Neural cell (in vitro differentiated cells): ENCODE measurements at regions not wholly inside any gene's neighbourhood (a gene's known extent, or its start where the extent isn't known, plus 50 kb on each side); places are given as distances from the start of the nearest gene placed in this dataset.

ENCODE experiments used
- H2AFZ ChIP-seq: fragments of 200-600, 300-800 bp; sonication (generic), shearing (Covaris generic); 2 replicates; pipeline ENCODE4 v1.6.0; 2014; ENCODE audit warnings: low read depth, mild to moderate bottlenecking, antibody characterized with exemption, low read length, moderate library complexity
- H3F3A ChIP-seq: fragments of 200-600 bp; shearing (Covaris generic); 2 replicates; pipeline ENCODE4 v1.6.1; 2016; ENCODE audit warnings: mild to moderate bottlenecking, moderate library complexity, mixed read lengths, antibody characterized with exemption, low read length; ENCODE audit not compliant: insufficient read depth, poor library complexity, severe bottlenecking
- H3K27ac ChIP-seq: fragments of 200-600, 300-800 bp; sonication (generic), shearing (Covaris generic); 2 replicates; pipeline ENCODE4 v1.5.1; 2014; ENCODE audit warnings: mild to moderate bottlenecking, low read length, moderate library complexity
- H3K27me3 ChIP-seq: fragments of 300-800, 200-600 bp; sonication (generic), shearing (Covaris generic); 2 replicates; pipeline ENCODE4 v1.6.0; 2014; ENCODE audit warnings: mild to moderate bottlenecking, low read depth, low read length, moderate library complexity; ENCODE audit not compliant: insufficient read depth
- H3K36me3 ChIP-seq: fragments of 300-800, 200-600 bp; sonication (generic), shearing (Covaris generic); 2 replicates; pipeline ENCODE4 v1.5.1; 2014; ENCODE audit warnings: mild to moderate bottlenecking, antibody characterized with exemption, low read length, moderate library complexity; ENCODE audit not compliant: insufficient read depth
- H3K4me2 ChIP-seq: fragments of 300-800, 200-600 bp; sonication (generic), shearing (Covaris generic); 2 replicates; pipeline ENCODE4 v1.6.0; 2014; ENCODE audit warnings: mild to moderate bottlenecking, low read length
- H3K4me3 ChIP-seq: fragments of 300-800, 200-600 bp; sonication (generic), shearing (Covaris generic); 2 replicates; pipeline ENCODE4 v1.5.1; 2014; ENCODE audit warnings: mild to moderate bottlenecking, low read length, moderate library complexity
- H3K79me2 ChIP-seq: fragments of 200-600 bp; shearing (Covaris generic); replicated peaks from 2 replicates; pipeline ENCODE4 v1.6.0; 2014; ENCODE audit warnings: mild to moderate bottlenecking, low read length, moderate library complexity; ENCODE audit not compliant: insufficient read depth
- H3K9ac ChIP-seq: fragments of 300-800, 200-600 bp; sonication (generic), shearing (Covaris generic); 2 replicates; pipeline ENCODE4 v1.6.1; 2016; ENCODE audit warnings: mild to moderate bottlenecking, low read length, mixed read lengths
- H3K9me2 ChIP-seq: fragments of 200-600 bp; shearing (Covaris generic); 2 replicates; pipeline ENCODE4 v1.6.1; 2016; ENCODE audit warnings: mild to moderate bottlenecking, low read length, mixed read lengths; ENCODE audit not compliant: insufficient read depth
- H3K9me3 ChIP-seq: fragments of 200-600, 300-800 bp; sonication (generic), shearing (Covaris generic); 2 replicates; pipeline ENCODE4 v1.6.1; 2016; ENCODE audit warnings: mild to moderate bottlenecking, mixed run types, low read length, moderate library complexity, mixed read lengths
- H4K20me1 ChIP-seq: fragments of 200-600 bp; shearing (Covaris generic); 2 replicates; pipeline ENCODE4 v1.6.1; 2016; ENCODE audit warnings: mild to moderate bottlenecking, mixed run types; ENCODE audit not compliant: insufficient read depth
- EP300 ChIP-seq: fragments of 450-650 bp; conservative IDR thresholded peaks from 2 replicates; pipeline ENCODE4 v1.6.1; 2014; ENCODE audit warnings: antibody characterized with exemption, mild to moderate bottlenecking, moderate library complexity; ENCODE audit not compliant: poor library complexity, severe bottlenecking
- EZH2 ChIP-seq: fragments of 200-600, 300-800 bp; shearing (Covaris generic), sonication (generic); IDR thresholded peaks from 2 replicates; pipeline ENCODE4 v1.6.1; 2014; ENCODE audit warnings: antibody characterized with exemption, low read length, borderline replicate concordance, mild to moderate bottlenecking; ENCODE audit not compliant: insufficient read depth, poor library complexity, severe bottlenecking
- MXI1 ChIP-seq: fragments of 450-650 bp; conservative IDR thresholded peaks from 2 replicates; pipeline ENCODE4 v1.6.1; 2014; ENCODE audit warnings: antibody characterized with exemption, mild to moderate bottlenecking; ENCODE audit not compliant: poor library complexity, severe bottlenecking
- POLR2AphosphoS5 ChIP-seq: IDR thresholded peaks from 2 replicates; pipeline ENCODE4 v1.6.1; 2012
- RAD21 ChIP-seq: fragments of 450-650 bp; conservative IDR thresholded peaks from 2 replicates; pipeline ENCODE4 v1.6.1; 2014; ENCODE audit warnings: antibody characterized with exemption, mild to moderate bottlenecking, moderate library complexity
- SMC3 ChIP-seq: fragments of 450-650 bp; conservative IDR thresholded peaks from 2 replicates; pipeline ENCODE4 v1.6.1; 2014; ENCODE audit warnings: antibody characterized with exemption, mild to moderate bottlenecking, moderate library complexity; ENCODE audit not compliant: poor library complexity
- TAF1 ChIP-seq: IDR thresholded peaks from 2 replicates; pipeline ENCODE4 v1.6.1; 2012; ENCODE audit warnings: low read depth
- TF ChIP-seq, protein P1 (sequence below): IDR thresholded peaks from 2 replicates; pipeline ENCODE4 v1.6.1; 2012; ENCODE audit warnings: borderline replicate concordance
- TF ChIP-seq, protein P2 (sequence below): fragments of 450-650 bp; IDR thresholded peaks from 2 replicates; pipeline ENCODE4 v1.5.1; 2014; ENCODE audit warnings: antibody characterized with exemption, mild to moderate bottlenecking, moderate library complexity; ENCODE audit not compliant: poor library complexity, severe bottlenecking

DNA sequence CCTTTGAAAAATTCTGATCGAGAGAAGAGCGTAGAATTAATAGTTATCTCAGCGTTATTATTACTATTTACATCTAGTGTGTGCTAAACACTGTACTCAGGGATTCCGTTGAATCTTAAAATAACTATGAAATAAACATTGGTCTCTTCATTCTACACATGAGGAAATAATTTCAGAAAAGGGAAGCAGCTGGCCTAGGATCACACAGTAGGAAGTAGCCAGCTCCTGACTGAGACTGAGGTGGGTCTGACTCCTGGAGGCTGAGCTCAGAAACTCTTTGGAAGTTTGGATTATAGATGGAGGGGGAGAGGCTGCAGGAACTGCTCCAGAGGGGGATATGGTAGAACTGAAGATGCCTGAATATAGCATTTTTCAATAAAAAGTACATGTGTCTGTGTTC lies 183.9 kb upstream of the WDR11 start:
- Histone ChIP-seq H3K79me2 (no peaks in the 10 kb centered on the region), H3K9me2 (no peaks in the 10 kb centered on the region), H3K9me3 (no peaks in the 10 kb centered on the region), H3K27me3 (no peaks in the 10 kb centered on the region), H3K9ac (no peak overlapping the region), H3K36me3 (no peaks in the 10 kb centered on the region), H3F3A (no peaks in the 10 kb centered on the region), H3K4me3 (no peak overlapping the region), H3K27ac (no peak overlapping the region), H2AFZ (no peak overlapping the region), H3K4me2 (no peak overlapping the region), H4K20me1 (no peaks in the 10 kb centered on the region)
- TF ChIP-seq, protein P1, sequence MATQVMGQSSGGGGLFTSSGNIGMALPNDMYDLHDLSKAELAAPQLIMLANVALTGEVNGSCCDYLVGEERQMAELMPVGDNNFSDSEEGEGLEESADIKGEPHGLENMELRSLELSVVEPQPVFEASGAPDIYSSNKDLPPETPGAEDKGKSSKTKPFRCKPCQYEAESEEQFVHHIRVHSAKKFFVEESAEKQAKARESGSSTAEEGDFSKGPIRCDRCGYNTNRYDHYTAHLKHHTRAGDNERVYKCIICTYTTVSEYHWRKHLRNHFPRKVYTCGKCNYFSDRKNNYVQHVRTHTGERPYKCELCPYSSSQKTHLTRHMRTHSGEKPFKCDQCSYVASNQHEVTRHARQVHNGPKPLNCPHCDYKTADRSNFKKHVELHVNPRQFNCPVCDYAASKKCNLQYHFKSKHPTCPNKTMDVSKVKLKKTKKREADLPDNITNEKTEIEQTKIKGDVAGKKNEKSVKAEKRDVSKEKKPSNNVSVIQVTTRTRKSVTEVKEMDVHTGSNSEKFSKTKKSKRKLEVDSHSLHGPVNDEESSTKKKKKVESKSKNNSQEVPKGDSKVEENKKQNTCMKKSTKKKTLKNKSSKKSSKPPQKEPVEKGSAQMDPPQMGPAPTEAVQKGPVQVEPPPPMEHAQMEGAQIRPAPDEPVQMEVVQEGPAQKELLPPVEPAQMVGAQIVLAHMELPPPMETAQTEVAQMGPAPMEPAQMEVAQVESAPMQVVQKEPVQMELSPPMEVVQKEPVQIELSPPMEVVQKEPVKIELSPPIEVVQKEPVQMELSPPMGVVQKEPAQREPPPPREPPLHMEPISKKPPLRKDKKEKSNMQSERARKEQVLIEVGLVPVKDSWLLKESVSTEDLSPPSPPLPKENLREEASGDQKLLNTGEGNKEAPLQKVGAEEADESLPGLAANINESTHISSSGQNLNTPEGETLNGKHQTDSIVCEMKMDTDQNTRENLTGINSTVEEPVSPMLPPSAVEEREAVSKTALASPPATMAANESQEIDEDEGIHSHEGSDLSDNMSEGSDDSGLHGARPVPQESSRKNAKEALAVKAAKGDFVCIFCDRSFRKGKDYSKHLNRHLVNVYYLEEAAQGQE, result no peak
- TF ChIP-seq SMC3 (no peak), EZH2 (no peak), TAF1 (no peak), POLR2AphosphoS5 (no peak), MXI1 (no peak), EP300 (no peak), RAD21 (no peak)
- TF ChIP-seq, protein P2, sequence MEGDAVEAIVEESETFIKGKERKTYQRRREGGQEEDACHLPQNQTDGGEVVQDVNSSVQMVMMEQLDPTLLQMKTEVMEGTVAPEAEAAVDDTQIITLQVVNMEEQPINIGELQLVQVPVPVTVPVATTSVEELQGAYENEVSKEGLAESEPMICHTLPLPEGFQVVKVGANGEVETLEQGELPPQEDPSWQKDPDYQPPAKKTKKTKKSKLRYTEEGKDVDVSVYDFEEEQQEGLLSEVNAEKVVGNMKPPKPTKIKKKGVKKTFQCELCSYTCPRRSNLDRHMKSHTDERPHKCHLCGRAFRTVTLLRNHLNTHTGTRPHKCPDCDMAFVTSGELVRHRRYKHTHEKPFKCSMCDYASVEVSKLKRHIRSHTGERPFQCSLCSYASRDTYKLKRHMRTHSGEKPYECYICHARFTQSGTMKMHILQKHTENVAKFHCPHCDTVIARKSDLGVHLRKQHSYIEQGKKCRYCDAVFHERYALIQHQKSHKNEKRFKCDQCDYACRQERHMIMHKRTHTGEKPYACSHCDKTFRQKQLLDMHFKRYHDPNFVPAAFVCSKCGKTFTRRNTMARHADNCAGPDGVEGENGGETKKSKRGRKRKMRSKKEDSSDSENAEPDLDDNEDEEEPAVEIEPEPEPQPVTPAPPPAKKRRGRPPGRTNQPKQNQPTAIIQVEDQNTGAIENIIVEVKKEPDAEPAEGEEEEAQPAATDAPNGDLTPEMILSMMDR, result no peak

DNA sequence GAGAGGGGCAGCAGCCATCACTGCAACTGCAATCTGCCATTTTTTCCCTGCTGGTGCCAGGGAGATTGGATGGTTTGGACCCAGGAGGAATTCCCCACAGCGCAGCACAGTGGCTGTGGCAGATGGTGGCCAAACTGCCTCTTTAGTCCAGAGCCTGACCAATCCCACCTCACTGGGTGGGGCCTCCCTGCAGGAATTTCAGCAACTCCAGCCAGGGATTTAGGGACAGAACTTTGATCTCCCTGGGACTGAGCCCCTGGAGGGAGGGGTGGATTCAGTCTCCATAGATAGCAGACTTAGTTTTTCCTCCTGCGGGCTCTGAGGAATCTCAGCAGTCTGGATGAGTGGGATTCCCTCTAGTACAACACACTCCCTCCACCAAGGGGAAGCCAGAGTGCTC lies 179.7 kb upstream of the WDR11 start:
- TF ChIP-seq, protein P1, result no peak
- no peak for TF ChIP-seq SMC3
- Histone ChIP-seq H3K9me2 (no peaks in the 10 kb centered on the region), H3K36me3 (no peaks in the 10 kb centered on the region), H3F3A (no peaks in the 10 kb centered on the region), H3K9ac (no peak overlapping the region), H3K4me2 (no peak overlapping the region), H4K20me1 (no peaks in the 10 kb centered on the region), H3K27me3 (no peaks in the 10 kb centered on the region), H3K9me3 (no peaks in the 10 kb centered on the region), H3K4me3 (no peak overlapping the region), H3K79me2 (no peaks in the 10 kb centered on the region), H2AFZ (no peak overlapping the region), H3K27ac (no peak overlapping the region)
